B cell (primary cell): ENCODE measurements at regions not wholly inside any gene's neighbourhood (a gene's known extent, or its start where the extent isn't known, plus 50 kb on each side); places are given as distances from the start of the nearest gene placed in this dataset.
"Not testable (repeated sequence)": the region's sequence is repeated elsewhere in the genome, so short reads cannot be mapped to it uniquely, and the experiment has no call there.

Source experiments
- ATAC-seq: fragments of 200-7000 bp; cut with Tn5 transposase; one replicate; pipeline ENCODE4 v1.10.0; 2021; ENCODE audit warnings: low read depth, mild to moderate bottlenecking, moderate number of reproducible peaks, moderate library complexity
- CTCF ChIA-PET: fragments of 350-600 bp; sonication (Branson Sonifier 250); formaldehyde crosslinking; loops from one replicate; lab custom pipeline; 2021; ENCODE audit warnings: antibody characterized with exemption, inconsistent platforms; lab: Charles Lee
- POLR2A ChIA-PET: fragments of 350-600 bp; sonication (Branson Sonifier 250); formaldehyde crosslinking; loops from one replicate; lab custom pipeline; 2021; ENCODE audit warnings: antibody characterized with exemption; lab: Charles Lee
- DNase-seq: peaks from one replicate; pipeline ENCODE4 v3.0.0; 2013
- H2AFZ ChIP-seq: 2 replicates; pipeline ENCODE4 v1.6.1; 2012; ENCODE audit warnings: mild to moderate bottlenecking, low read depth, low read length; ENCODE audit not compliant: insufficient read depth, poor library complexity, severe bottlenecking
- H3K27ac ChIP-seq, 2 donors: 1 replicate in 1 of 2; 2 replicates in 1 of 2; pipeline ENCODE4 v1.5.1; 2012 to 2013; ENCODE audit warnings: low read length in 2 of 2, mild to moderate bottlenecking in 2 of 2, moderate library complexity in 1 of 2
- H3K27me3 ChIP-seq, 4 experiments: fragments of 200-600 bp in 1 of 4; sonication (generic) in 1 of 4; replicated peaks in 1 of 4; 1 replicate in 2 of 4; 2 replicates in 2 of 4; pipeline versions ENCODE4 v1.6.1 to v1.7.0; 2013 to 2016; ENCODE audit warnings: low read length in 3 of 4, mild to moderate bottlenecking in 2 of 4, mixed read lengths in 1 of 4, moderate library complexity in 1 of 4; ENCODE audit not compliant: insufficient read depth in 4 of 4, control insufficient read depth in 3 of 4; ENCODE audit errors: control extremely low read depth in 1 of 4
- H3K36me3 ChIP-seq, 2 experiments: replicated peaks in 1 of 2; 1 replicate in 1 of 2; 2 replicates in 1 of 2; pipeline versions ENCODE4 v1.6.1 to v1.7.1; 2013; ENCODE audit warnings: low read length in 1 of 2; ENCODE audit not compliant: insufficient read depth in 2 of 2, control insufficient read depth in 1 of 2; ENCODE audit errors: control extremely low read depth in 1 of 2, extremely low read depth in 1 of 2
- H3K4me1 ChIP-seq, 2 donors: fragments of 200-600 bp in 1 of 2; sonication (generic) in 1 of 2; 1 replicate in 1 of 2; 2 replicates in 1 of 2; pipeline versions ENCODE4 v1.5.1 to v1.6.1; 2013 to 2017; ENCODE audit warnings: low read length in 2 of 2; ENCODE audit not compliant: control insufficient read depth in 2 of 2, insufficient read depth in 2 of 2
- H3K4me2 ChIP-seq: replicated peaks from 2 replicates; pipeline ENCODE3; 2012; ENCODE audit warnings: mild to moderate bottlenecking, low read depth, low read length; ENCODE audit not compliant: poor library complexity, severe bottlenecking
- H3K4me3 ChIP-seq, 5 experiments: fragments of 200-600 bp in 1 of 5; sonication (generic) in 1 of 5; 1 replicate in 3 of 5; 2 replicates in 2 of 5; pipeline versions ENCODE4 v1.5.1 to v1.7.0; 2011 to 2016; ENCODE audit warnings: low read length in 4 of 5, mild to moderate bottlenecking in 4 of 5, low read depth in 2 of 5, control low read depth in 1 of 5, moderate library complexity in 1 of 5; ENCODE audit not compliant: insufficient read depth in 1 of 5; ENCODE audit errors: control extremely low read depth in 1 of 5, extremely low read depth in 1 of 5
- H3K79me2 ChIP-seq: fragments of 200-600 bp; sonication (generic); one replicate; pipeline ENCODE4 v1.6.0; 2016; ENCODE audit warnings: low read length; ENCODE audit not compliant: control insufficient read depth, insufficient read depth
- H3K9ac ChIP-seq: fragments of 200-600 bp; sonication (generic); 2 replicates; pipeline ENCODE4 v1.6.1; 2017; ENCODE audit warnings: mild to moderate bottlenecking, low read length, moderate library complexity
- H3K9me3 ChIP-seq, 3 donors: one replicate each; pipeline versions ENCODE4 v1.6.1 to v1.7.1; 2013; ENCODE audit warnings: low read length in 2 of 3; ENCODE audit not compliant: control insufficient read depth in 2 of 3, insufficient read depth in 1 of 3; ENCODE audit errors: control extremely low read depth in 1 of 3
- H4K20me1 ChIP-seq: 2 replicates; pipeline ENCODE4 v1.6.0; 2012; ENCODE audit warnings: mild to moderate bottlenecking, low read length; ENCODE audit not compliant: insufficient read depth, control insufficient read depth, poor library complexity, severe bottlenecking
- H3K27ac Mint-ChIP-seq: one replicate; pipeline ENCODE4 v1.8.0; 2021; ENCODE audit warnings: mixed read lengths
- H3K27me3 Mint-ChIP-seq: one replicate; pipeline ENCODE4 v1.8.0; 2021; ENCODE audit warnings: mixed read lengths
- H3K4me1 Mint-ChIP-seq: one replicate; pipeline ENCODE4 v1.8.0; 2021; ENCODE audit warnings: mixed read lengths
- H3K4me3 Mint-ChIP-seq: one replicate; pipeline ENCODE4 v1.8.0; 2021; ENCODE audit warnings: mixed read lengths
- H3K9me3 Mint-ChIP-seq: one replicate; pipeline ENCODE4 v1.8.0; 2022; ENCODE audit warnings: mixed read lengths; ENCODE audit not compliant: insufficient read depth
- EZH2 ChIP-seq: IDR thresholded peaks from 2 replicates; pipeline ENCODE4 v1.6.1; 2012; ENCODE audit warnings: borderline replicate concordance, low read depth, mild to moderate bottlenecking, moderate library complexity, low read length; ENCODE audit not compliant: insufficient read depth, poor library complexity, severe bottlenecking
- WGBS: methylation state at CpG from one replicate; pipeline ENCODE4 v1.1.5; 2013; ENCODE audit warnings: missing lambda C conversion rate; ENCODE audit not compliant: insufficient coverage; 5-methylcytosine and 5-hydroxymethylcytosine counted together
- intact Hi-C: fragments of 100-400 bp; cut with micrococcal nuclease; formaldehyde crosslinking; loops from one replicate; pipeline ENCODE4 v1.10.0; 2022
- TF ChIP-seq, protein P1 (sequence below): fragments of 200-600 bp; IDR thresholded peaks from one replicate; pipeline ENCODE4 v1.8.0; 2022; ENCODE audit warnings: antibody characterized with exemption, mild to moderate bottlenecking

DNA sequence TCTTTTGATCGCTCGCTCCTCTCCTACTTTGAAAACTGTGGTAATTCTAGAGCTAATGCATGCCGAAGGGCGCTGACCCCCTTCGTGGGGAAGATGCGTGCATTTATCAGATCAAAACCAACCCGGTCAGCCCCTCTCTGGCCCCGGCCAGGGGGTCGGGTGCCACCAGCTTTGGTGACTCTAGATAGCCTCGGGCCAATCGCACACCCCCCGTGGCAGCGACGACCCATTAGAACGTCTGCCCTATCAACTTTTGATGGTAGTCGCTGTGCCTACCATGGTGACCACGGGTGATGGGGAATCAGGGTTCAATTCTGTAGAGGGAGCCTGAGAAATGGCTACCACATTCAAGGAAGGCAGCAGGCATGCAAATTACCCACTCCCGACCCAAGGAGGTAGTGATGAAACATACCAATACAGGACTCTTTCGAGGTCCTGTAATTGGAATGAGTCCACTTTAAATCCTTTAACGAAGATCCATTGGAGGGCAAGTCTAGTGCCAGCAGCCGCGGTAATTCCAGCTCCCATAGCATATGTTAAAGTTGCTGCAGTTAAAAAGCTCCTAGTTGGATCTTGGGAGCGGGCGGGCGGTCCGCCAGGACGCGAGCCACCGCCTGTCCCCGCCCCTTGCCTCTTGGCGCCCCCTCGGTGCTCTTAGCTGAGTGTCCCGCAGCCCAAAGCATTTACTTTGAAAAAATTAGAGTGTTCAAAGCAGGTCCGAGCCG, 3898.2 kb upstream of the OR11H1 start:
- CTCF ChIA-PET, result no interaction called here
- no peak overlapping the region for H3K9ac ChIP-seq
- no peaks in the 10 kb centered on the region for H3K36me3 ChIP-seq
- H3K27ac ChIP-seq, result no peak overlapping the region
- Mint-ChIP-seq H3K9me3 (peaks cover 11% of the 10 kb centered on the region), H3K27me3 (no peaks in the 10 kb centered on the region), H3K27ac (no peak overlapping the region), H3K4me3 (no peak overlapping the region), H3K4me1 (no peaks in the 10 kb centered on the region)
- H3K4me3 ChIP-seq, result no peak overlapping the region
- no peaks in the 10 kb centered on the region for H4K20me1 ChIP-seq
- H3K9me3 ChIP-seq, result peaks cover 0 to 57% (median 8%) of the 10 kb centered on the region in 3 donors
- 90% methylated on average over 35 of the region's 35 CpGs for WGBS
- no peaks in the 10 kb centered on the region for H3K27me3 ChIP-seq
- intact Hi-C loops, result no loop called here
- H2AFZ ChIP-seq, result no peak overlapping the region
- H3K4me2 ChIP-seq, result no peak overlapping the region
- ATAC-seq (no peak), DNase-seq (no peak)
- TF ChIP-seq, protein P1, sequence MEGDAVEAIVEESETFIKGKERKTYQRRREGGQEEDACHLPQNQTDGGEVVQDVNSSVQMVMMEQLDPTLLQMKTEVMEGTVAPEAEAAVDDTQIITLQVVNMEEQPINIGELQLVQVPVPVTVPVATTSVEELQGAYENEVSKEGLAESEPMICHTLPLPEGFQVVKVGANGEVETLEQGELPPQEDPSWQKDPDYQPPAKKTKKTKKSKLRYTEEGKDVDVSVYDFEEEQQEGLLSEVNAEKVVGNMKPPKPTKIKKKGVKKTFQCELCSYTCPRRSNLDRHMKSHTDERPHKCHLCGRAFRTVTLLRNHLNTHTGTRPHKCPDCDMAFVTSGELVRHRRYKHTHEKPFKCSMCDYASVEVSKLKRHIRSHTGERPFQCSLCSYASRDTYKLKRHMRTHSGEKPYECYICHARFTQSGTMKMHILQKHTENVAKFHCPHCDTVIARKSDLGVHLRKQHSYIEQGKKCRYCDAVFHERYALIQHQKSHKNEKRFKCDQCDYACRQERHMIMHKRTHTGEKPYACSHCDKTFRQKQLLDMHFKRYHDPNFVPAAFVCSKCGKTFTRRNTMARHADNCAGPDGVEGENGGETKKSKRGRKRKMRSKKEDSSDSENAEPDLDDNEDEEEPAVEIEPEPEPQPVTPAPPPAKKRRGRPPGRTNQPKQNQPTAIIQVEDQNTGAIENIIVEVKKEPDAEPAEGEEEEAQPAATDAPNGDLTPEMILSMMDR, result no peak
- no peak for TF ChIP-seq EZH2
- no peaks in the 10 kb centered on the region for H3K79me2 ChIP-seq
- POLR2A ChIA-PET, result no interaction called here
- no peaks in the 10 kb centered on the region for H3K4me1 ChIP-seq

DNA sequence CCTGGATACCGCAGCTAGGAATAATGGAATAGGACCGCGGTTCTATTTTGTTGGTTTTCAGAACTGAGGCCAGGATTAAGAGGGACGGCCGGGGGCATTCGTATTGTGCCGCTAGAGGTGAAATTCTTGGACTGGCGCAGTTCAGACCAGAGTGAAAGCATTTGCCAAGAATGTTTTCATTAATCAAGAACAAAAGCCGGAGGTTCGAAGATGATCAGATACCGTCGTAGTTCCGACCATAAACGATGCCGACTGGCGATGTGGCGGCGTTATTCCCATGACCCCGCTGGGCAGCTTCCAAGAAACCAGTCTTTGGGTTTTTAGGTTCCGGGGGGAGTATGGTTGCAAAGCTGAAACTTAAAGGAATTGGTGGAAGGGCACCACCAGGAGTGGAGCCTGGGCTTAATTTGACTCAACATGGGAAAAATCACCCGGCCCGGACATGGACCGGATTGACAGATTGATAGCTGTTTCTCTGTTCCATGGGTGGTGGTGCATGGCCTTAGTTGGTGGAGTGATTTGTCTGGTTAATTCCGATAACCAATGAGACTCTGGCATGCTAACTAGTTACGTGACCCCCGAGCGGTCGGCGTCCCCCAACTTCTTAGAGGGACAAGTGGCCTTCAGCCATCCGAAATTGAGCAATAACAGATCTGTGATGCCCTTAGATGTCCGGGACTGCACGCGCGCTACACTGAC, 3897.5 kb upstream of the OR11H1 start:
- H3K27ac ChIP-seq, H3K27me3 Mint-ChIP-seq, intact Hi-C loops, H3K79me2 ChIP-seq, H4K20me1 ChIP-seq, H3K27ac Mint-ChIP-seq, CTCF ChIA-PET, POLR2A ChIA-PET, H3K4me1 ChIP-seq, DNase-seq, ATAC-seq, H3K4me3 Mint-ChIP-seq, H3K4me2 ChIP-seq, H3K4me3 ChIP-seq, H2AFZ ChIP-seq, H3K4me1 Mint-ChIP-seq, H3K9ac ChIP-seq, H3K36me3 ChIP-seq, H3K27me3 ChIP-seq: not testable (repeated sequence)
- H3K9me3 ChIP-seq, result peaks cover 0 to 56% (median 8%) of the 10 kb centered on the region in 3 donors
- H3K9me3 Mint-ChIP-seq, result peaks cover 11% of the 10 kb centered on the region
- 95% methylated on average over 34 of the region's 34 CpGs for WGBS
